ENCODE measurements at regions not wholly inside any gene's neighbourhood (a gene's known extent, or its start where the extent isn't known, plus 50 kb on each side); places are given as distances from the start of the nearest gene placed in this dataset.

DNA sequence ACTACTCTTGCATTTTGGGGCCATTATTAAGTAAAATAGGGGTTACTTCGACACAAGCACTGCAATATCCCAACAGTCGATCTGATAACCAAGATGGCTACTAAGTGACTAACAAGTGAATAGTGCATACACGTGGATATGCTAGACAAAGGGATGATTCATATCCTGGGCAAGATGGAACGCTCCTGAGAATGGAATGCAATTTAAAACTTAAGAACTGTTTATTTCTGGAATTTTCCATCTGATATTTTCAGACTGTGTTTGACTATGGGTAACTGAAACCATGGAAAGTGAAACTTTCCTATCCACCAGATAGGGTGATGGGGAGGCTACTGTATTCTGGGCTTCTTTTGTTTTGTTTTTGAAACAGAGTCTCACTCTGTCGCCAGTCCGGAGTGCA is 66.5 kb downstream of the ILRUN start:
- BruUV-seq (replicated peaks): no TSS peak
- intact Hi-C loops (cut with micrococcal nuclease) (no loop called here), in situ Hi-C loops (cut with MboI) (no loop called here)
- Histone ChIP-seq H3K36me3 (ENCODE audit: control insufficient read depth, insufficient read depth, low read length) (peaks cover 37% of the 10 kb centered on the region), H3K9me3 (replicated peaks; ENCODE audit: control insufficient read depth, insufficient read depth, low read depth, low read length) (no peaks in the 10 kb centered on the region), H3K4me2 (ENCODE audit: insufficient read depth, low read length) (no peak overlapping the region), H3K27me3 (ENCODE audit: control insufficient read depth in 2 of 2, insufficient read depth in 2 of 2, low read length in 2 of 2) (no peaks in the 10 kb centered on the region), H4K20me1 (replicated peaks; ENCODE audit: control insufficient read depth, insufficient read depth, low read length) (no peaks in the 10 kb centered on the region), H3K4me1 (replicated peaks in 1 of 2; ENCODE audit: control insufficient read depth in 2 of 2, insufficient read depth in 2 of 2, low read length in 2 of 2) (peaks cover 4 to 7% of the 10 kb centered on the region in 2 experiments; a peak in 3 of 5 replicates), H3K9me1 (ENCODE audit: control insufficient read depth, insufficient read depth, low read length) (peaks cover 5% of the 10 kb centered on the region), H3K9ac (ENCODE audit: insufficient read depth in 1 of 2, low read depth in 2 of 2, low read length in 2 of 2) (no peak overlapping the region), H3K79me2 (ENCODE audit: control insufficient read depth, insufficient read depth, low read length) (peaks cover 38% of the 10 kb centered on the region; the same call in 2 of the 3 replicates), H3K4me3 (no peak overlapping the region), H3K27ac (ENCODE audit: extremely low read depth, low read depth, low read length) (peak overlapping the region; percentile 31; the same call in 1 of the 3 replicates), H2AFZ (ENCODE audit: low read depth, low read length) (no peak overlapping the region)
- FAIRE-seq (no peak), ATAC-seq (no peak), DNase-seq (ENCODE audit: extremely low read depth in 1 of 4, low spot score in 3 of 4) (peak in 1 of 4 experiments; percentile 23)
- ChIA-PET CTCF (ENCODE audit: low intra/inter-chr PET ratio) (no interaction called here), POLR2A (no interaction called here)
- WGBS (ENCODE audit: insufficient coverage, low coverage, missing lambda C conversion rate): 55% methylated on average over 6 of the region's 6 CpGs
- TF ChIP-seq, protein P1, sequence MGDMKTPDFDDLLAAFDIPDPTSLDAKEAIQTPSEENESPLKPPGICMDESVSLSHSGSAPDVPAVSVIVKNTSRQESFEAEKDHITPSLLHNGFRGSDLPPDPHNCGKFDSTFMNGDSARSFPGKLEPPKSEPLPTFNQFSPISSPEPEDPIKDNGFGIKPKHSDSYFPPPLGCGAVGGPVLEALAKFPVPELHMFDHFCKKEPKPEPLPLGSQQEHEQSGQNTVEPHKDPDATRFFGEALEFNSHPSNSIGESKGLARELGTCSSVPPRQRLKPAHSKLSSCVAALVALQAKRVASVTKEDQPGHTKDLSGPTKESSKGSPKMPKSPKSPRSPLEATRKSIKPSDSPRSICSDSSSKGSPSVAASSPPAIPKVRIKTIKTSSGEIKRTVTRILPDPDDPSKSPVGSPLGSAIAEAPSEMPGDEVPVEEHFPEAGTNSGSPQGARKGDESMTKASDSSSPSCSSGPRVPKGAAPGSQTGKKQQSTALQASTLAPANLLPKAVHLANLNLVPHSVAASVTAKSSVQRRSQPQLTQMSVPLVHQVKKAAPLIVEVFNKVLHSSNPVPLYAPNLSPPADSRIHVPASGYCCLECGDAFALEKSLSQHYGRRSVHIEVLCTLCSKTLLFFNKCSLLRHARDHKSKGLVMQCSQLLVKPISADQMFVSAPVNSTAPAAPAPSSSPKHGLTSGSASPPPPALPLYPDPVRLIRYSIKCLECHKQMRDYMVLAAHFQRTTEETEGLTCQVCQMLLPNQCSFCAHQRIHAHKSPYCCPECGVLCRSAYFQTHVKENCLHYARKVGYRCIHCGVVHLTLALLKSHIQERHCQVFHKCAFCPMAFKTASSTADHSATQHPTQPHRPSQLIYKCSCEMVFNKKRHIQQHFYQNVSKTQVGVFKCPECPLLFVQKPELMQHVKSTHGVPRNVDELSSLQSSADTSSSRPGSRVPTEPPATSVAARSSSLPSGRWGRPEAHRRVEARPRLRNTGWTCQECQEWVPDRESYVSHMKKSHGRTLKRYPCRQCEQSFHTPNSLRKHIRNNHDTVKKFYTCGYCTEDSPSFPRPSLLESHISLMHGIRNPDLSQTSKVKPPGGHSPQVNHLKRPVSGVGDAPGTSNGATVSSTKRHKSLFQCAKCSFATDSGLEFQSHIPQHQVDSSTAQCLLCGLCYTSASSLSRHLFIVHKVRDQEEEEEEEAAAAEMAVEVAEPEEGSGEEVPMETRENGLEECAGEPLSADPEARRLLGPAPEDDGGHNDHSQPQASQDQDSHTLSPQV (IDR thresholded peaks at IDR 0.05): peak; percentile 65; the same call in 1 of the 2 replicates
- TF ChIP-seq ZNF589 (CRISPR knock-in tag; IDR thresholded peaks at IDR 0.05; ENCODE audit: low read depth) (0 out of 2 replicates have a peak, but pooled peaks have one; percentile 72), EP400 (IDR thresholded peaks at IDR 0.05) (peak; percentile 33; the same call in 1 of the 2 replicates), YY1 (IDR thresholded peaks at IDR 0.05; ENCODE audit: borderline replicate concordance in 1 of 3, control insufficient read depth in 1 of 3, extremely low read depth in 1 of 3, insufficient read depth in 3 of 3, insufficient read length in 1 of 3, insufficient replicate concordance in 2 of 3, low read depth in 1 of 3, low read length in 2 of 3) (peak in 1 of 3 experiments; percentile 45), ETS2 (tag; IDR thresholded peaks at IDR 0.05; ENCODE audit: borderline replicate concordance, poor library complexity, severe bottlenecking) (no peak), JUND (IDR thresholded peaks at IDR 0.05; ENCODE audit: borderline replicate concordance, low read depth, low read length) (peak; percentile 66; the same call in 1 of the 2 replicates), JUND (tag; IDR thresholded peaks at IDR 0.05; ENCODE audit: borderline replicate concordance, low read depth, low read length) (peak; percentile 42; the same call in 1 of the 3 replicates), JUNB (CRISPR knock-in tag; conservative IDR thresholded peaks at IDR 0.05) (no peak)
- TF ChIP-seq, protein P2, sequence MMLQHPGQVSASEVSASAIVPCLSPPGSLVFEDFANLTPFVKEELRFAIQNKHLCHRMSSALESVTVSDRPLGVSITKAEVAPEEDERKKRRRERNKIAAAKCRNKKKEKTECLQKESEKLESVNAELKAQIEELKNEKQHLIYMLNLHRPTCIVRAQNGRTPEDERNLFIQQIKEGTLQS (IDR thresholded peaks at IDR 0.05): peak; percentile 59
- TF ChIP-seq, protein P2 (CRISPR knock-in tag; conservative IDR thresholded peaks at IDR 0.05): no peak
- TF ChIP-seq, protein P3, sequence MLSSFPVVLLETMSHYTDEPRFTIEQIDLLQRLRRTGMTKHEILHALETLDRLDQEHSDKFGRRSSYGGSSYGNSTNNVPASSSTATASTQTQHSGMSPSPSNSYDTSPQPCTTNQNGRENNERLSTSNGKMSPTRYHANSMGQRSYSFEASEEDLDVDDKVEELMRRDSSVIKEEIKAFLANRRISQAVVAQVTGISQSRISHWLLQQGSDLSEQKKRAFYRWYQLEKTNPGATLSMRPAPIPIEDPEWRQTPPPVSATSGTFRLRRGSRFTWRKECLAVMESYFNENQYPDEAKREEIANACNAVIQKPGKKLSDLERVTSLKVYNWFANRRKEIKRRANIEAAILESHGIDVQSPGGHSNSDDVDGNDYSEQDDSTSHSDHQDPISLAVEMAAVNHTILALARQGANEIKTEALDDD (IDR thresholded peaks at IDR 0.05): peak; percentile 43; the same call in 1 of the 2 replicates
